NOMO-1 treated with DMSO at 0.1 percent for 48 hours (cell line): ENCODE measurements at regions not wholly inside any gene's neighbourhood (a gene's known extent, or its start where the extent isn't known, plus 50 kb on each side); places are given as distances from the start of the nearest gene placed in this dataset.
A peak's percentile ranks its signal among the peaks of the same experiment; 100 is the strongest.
"Not testable (repeated sequence)": the region's sequence is repeated elsewhere in the genome, so short reads cannot be mapped to it uniquely, and the experiment has no call there.

Source experiments
- DNase-seq: peaks from one replicate; lab custom pipeline; 2025; ENCODE audit not compliant: unreplicated experiment; lab: John Stamatoyannopoulos, UW

DNA sequence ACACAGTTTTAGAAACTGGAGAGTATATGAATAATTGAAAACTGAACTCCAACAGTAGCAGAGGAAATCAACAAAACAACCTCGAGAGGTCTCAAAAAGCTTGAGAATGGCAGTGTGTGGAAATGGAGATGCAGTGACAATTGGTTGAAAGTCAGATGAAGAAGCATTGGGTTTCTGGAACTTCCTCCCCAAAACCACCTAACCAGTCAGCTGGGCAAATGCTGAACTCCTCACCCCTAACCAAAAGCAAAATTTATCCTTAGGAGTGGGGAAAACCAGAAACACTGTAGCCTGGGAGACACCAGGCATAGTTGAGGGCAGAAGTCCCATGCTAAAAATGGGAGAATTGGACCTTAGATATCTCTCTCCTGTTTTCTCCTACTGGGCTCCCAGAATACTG lies 109.9 kb downstream of the TANC2 start:
- DNase-seq, result peak; percentile 19

- no peak for DNase-seq
Measured at GRCh38 chr17:63078707-63079106, 112.7 kb downstream of the TANC2 start.

DNA sequence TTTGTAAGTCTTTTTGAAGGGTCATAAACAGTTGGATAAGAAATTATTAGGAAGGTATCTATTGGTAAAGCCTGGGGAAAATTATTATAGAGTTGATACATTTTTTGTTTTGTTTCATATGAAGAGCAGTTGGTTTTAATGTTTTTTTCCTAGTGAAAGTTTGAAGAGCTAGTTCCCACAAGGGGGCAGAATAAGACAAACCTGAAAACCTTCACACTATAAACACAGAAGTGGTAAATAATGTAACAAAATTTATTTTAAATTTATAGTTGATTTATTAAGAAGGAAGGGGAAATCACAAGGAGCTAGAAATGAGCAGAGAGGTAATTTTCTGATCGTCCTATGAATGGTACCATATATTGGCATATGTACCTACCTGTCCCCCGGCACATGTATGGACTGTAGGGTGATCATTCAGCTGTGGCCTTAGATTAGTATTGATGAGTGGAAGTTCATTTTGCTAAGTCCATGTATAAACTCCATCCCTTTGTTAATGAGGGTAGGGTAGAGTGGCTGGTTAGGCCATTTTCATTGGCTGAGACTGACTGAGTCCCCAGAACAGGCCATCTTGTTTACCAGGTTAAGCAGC lies 116.3 kb downstream of the TANC2 start:
- DNase-seq, result peak; percentile 17

GRCh38 chr17:63082952-63083351 lies 116.9 kb downstream of the TANC2 start:
- DNase-seq, result no peak

DNA sequence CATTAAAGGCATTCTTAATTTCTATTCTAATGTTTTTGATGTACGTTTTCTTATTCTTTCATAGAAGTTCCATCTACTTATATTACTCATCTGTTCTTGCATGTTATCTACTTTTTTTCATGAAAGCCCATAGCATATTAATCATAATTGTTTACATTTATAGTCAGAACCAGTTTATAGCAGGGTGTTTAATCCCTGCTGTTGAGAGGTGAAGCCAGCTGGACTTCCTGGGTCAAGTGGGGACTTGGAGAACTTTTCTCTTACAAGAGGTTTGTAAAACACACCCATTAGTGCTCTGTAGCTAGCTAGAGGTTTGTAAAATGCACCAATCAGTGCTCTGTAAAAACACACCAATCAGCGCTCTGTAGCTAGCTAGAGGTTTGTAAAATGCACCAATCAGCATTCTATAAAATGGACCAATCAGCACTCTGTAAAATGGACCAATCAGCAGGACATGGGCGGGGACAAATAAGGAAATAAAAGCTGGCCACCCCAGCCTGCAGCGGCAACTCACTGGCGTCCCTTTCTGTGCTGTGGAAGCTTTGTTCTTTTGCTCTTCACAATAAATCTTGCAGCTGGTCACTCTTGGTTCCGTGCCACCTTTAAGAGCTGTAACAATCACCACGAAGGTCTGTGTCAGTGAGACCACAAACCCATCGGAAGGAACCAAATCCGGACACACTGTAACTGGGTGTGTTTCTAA lies 120.6 kb downstream of the TANC2 start:
- no peak for DNase-seq

DNA sequence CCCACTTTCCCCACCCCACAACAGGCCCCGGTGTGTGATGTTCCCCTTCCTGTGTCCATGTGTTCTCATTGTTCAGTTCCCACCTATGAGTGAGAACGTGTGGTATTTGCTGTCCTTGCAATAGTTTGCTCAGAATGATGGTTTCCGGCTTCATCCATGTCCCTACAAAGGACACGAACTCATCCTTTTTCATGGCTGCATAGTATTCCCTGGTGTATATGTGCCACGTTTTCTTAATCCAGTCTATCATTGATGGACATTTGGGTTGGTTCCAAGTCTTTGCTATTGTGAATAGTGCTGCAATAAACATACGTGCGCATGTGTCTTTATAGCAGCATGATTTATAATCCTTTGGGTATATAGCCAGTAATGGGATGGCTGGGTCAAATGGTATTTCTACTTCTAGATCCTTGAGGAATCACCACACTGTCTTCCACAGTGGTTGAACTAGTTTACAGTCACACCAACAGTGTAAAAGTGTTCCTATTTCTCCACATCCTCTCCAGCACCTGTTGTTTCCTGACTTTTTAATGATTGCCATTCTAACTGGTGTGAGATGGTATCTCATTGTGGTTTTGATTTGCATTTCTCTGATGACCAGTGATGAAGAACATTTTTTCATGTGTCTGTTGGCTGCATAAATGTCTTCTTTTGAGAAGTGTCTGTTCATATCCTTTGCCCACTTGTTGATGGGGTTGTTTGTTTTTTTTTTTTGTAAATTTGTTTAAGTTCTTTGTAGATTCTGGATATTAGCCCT lies 124.5 kb downstream of the TANC2 start:
- DNase-seq, result not testable (repeated sequence)

DNA sequence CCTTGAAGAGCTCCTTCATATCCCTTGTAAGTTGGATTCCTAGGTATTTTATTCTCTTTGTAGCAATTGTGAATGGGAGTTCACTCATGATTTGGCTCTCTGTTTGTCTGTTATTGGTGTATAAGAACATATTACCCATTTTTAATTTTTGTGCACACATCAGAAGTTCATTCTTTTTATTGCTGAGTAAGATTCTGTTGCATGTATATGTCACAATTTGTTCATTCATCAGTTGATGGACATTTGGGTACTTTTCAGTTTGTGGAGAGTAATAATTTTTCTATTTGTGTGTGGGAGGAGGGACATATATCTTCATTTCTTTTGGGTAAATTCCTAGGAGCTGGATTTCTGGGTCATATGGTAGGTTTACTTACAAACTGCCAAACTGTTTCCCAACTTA lies 125.9 kb downstream of the TANC2 start:
- not testable (repeated sequence) for DNase-seq

GRCh38 chr17:63094631-63095030 lies 128.6 kb downstream of the TANC2 start:
- DNase-seq, result no peak

- DNase-seq, result no peak
Measured at GRCh38 chr17:63095459-63095858, 129.4 kb downstream of the TANC2 start.

DNA sequence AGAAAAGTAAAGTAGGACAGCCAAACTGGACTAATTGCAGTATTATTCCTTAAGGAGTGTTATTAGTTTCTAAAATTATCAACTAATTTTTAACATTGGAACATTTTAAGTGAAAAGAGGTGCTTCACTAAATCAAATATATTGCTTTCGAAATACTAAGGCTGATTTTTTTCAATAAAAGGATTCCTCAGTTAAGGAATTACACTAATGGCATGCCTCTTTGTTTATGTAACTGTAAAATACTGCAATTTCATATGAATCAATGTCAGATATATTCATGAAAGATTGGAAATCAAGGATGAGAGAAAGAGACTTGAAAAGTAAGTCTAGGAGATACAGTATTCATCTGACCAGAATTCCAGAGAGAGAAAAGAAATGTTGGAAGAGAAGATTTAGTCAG lies 129.8 kb downstream of the TANC2 start:
- DNase-seq, result no peak

DNA sequence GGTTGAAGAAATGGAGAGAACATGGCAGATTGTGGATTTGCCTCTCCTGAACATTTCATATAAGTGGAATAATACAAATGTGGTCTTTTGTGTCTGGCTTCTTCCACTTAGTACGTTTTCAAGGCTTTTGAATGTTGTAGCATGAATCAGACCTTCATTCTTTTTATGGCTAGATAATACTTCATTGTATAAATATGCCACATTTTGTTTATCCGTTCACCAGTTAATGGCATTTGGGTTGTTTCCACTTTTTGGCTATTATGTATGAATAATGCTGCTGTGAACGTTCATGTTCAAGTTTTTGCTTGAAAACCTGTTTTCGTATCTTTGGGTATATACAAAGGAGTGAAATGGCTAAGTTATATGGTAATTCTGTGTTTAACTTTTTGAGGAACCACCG lies 130.4 kb downstream of the TANC2 start:
- no peak for DNase-seq

DNA sequence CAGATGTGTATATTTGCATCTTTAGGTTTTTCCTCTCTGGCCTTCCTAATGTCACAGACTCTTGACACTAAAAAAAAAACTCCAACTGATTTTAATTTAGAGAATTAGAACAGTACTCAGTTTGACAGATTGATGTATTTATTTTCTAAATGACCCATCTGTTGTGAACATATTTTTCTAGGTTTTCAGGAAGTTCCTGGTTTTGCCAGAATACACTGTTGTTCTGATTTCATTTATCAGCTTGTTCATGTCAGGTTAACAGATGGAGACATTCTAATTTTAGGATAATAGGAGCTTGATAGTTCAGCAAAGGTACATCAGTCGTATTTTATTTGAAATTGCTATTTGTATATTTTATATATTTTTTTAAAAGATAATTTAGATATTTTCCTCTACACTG lies 133.4 kb downstream of the TANC2 start:
- no peak for DNase-seq

DNA sequence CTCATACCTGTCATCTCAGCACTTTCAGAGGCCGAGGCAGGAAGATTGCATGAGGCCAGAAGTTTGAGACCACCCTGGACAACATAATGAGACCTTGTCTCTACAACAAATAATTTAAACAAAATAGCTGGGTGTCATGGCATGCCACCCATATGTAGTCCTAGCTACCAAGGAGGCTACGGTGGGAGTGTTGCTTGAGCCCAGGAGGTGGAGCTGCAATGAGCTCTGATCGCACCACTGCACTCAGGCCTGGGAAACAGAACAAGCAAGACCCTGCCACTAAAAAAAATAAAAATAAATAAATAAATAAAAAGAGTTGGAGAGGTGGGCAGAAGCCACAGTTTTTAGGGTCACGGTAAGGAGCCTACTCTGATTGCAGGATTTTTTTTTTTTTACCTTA lies 136.0 kb downstream of the TANC2 start:
- DNase-seq, result no peak

DNA sequence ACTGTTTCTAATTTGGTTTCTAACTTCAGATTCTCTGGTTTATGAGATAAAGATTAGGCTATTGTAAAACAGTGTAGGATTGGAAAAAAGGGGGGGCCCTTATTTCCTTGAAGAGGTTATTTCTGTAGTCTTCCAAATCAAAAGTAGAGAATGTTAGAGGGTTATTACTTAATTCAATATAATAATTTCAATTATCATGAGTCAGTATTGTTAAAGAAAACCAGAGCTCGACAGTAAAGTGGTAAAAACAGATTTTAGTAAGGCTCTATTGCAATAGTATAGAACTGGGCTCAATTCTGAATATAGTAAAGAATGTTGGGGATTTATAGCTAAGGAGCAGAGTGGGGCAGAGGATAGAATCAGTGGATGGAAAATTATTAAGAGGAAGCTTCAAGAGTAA lies 140.0 kb downstream of the TANC2 start:
- DNase-seq, result no peak

DNA sequence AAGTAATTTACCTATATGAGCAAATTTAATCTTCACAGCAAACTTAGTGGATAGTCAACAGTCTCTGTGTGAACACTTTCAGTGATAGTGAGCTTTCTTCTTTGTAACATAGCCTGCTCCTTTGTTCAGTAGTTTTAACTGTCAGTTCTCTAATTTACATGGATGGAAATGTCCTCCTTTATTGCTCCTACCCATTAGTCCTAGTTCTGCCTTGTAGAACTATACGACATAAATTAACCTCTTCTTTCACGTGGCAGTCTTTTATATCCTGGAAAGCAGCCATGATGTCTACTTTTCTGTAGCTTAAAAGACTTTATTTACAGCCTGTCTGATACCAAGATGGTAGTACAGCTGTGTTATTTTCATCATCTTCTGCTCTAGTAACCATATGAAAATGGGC lies 143.6 kb downstream of the TANC2 start:
- no peak for DNase-seq

GRCh38 chr17:63113167-63113566 lies 147.1 kb downstream of the TANC2 start:
- peak; percentile 5 for DNase-seq

GRCh38 chr17:63116228-63116627 lies 150.2 kb downstream of the TANC2 start:
- DNase-seq, result no peak

- no peak for DNase-seq
Measured at GRCh38 chr17:63116967-63117830, 151.2 kb downstream of the TANC2 start.

GRCh38 chr17:63120406-63120805 lies 154.4 kb downstream of the TANC2 start:
- no peak for DNase-seq

GRCh38 chr17:63124536-63124935 lies 158.5 kb downstream of the TANC2 start:
- no peak for DNase-seq

GRCh38 chr17:63124958-63125357 lies 158.9 kb downstream of the TANC2 start:
- no peak for DNase-seq
